NCI-H774 (cell line): ENCODE measurements at regions not wholly inside any gene's neighbourhood (a gene's known extent, or its start where the extent isn't known, plus 50 kb on each side); places are given as distances from the start of the nearest gene placed in this dataset.

Experiments
- DNase-seq: peaks from one replicate; lab custom pipeline; 2025; lab: John Stamatoyannopoulos, UW

DNA sequence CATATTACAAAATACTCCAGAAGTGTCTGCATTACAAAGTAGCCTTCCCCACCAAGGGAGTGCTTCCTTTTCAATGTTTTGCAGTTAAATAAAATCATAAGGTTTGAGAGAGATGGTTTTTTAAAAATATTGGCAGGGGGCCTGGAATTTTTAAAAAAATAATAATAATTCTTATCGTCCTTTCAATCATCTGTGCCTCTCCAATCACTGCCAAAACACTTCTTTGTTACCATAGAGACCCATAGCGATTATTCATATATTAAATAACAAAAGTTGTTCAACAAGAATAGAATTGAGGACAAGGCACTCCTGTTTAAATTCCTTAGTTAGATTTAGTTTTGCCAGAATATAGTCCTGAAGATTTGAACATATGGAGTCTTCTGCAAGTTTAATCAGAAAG, 203.1 kb downstream of the FAT4 start:
- DNase-seq: no peak

DNA sequence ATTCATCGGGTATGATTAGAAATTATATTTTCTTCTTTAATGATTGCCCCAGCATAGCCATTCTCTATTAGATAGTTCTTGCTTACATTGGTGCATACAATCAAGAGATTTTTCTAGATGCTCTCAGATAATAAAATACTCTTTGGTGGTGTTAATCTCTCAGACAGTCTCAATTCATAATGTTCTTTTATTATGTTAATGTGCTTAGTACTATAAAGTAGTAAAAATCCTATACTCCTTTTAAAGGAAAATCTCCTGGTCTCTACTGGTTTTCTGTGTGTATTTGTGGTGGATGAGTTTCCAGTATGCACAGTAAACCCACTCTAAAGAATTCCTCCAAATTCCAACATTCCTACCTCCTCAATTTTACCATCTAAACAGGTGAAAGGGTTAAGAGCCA, 203.5 kb downstream of the FAT4 start:
- DNase-seq: no peak

- no peak for DNase-seq
Measured at GRCh38 chr4:125519371-125520146, 204.8 kb downstream of the FAT4 start.

DNA sequence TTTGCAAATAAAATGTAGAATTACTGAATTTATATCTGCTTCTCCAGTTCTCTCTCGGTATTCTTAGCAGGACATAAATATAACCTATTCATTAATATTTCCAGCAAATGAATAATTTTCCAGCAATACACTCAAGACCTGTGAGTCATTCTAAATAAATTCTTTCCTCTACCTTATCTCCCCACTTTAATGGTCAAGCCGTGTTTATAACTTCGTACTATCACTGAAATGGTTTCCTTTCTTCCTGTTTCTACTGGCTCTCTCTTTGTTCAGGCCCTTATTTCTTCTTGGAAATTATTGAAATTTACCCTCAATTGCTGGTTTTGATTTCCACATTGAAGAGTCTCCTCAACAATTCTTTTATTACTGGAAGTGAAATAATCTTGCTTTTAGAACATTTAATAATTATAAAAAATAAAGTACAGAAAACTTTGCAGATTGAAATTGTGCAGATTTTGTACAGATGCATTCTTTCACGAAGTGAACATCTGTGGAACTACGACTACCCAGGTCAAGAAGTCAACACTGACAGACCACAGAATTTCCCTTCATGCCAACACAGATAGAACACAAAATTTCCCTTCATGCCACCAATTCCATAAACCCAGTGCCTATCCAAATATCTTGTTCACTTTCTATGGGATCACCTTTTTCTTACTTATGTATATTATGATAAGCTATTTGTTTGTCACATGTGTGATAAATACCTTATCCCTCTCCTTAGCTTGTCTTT, 205.7 kb downstream of the FAT4 start:
- DNase-seq: no peak

DNA sequence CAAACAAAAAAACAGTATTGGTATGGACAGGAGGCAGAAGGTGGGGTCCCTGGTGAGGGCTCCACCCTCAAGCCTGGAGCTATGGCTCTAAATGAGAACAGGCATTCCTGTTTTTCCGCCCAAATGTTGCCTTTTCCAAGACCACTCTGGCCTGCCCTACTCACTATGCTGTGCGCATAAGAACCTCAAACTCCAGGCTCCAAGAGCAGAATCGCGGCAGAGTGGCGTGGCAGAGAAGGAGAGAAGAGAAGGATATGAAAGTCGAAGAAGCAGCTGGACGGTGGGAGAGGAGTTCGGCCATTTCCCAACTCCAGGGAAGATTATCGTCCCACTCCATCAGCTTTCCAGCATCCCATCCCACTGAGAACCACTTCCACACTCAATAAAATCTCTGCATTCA, 207.8 kb downstream of the FAT4 start:
- DNase-seq: no peak

DNA sequence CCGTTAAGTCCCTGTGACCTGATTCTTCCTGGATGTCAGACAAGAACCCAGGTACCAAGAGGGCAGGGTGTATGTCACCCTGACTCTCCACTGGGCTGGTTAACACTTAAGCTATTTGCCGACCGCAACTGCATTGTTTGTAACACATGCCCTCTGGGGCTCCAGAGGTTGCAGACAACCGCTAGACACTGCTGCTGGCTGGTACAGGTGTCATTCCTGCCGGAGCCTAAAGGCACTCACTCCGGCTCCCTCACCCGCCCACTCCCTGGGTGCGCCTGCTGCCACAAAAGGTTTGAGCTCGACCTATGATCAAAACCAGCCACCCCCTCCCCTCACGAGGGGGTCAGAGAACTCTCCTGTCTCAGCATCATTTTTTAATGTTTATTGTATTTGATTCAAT, 208.2 kb downstream of the FAT4 start:
- no peak for DNase-seq

GRCh38 chr4:125526420-125526819, 211.7 kb downstream of the FAT4 start:
- DNase-seq: no peak

DNA sequence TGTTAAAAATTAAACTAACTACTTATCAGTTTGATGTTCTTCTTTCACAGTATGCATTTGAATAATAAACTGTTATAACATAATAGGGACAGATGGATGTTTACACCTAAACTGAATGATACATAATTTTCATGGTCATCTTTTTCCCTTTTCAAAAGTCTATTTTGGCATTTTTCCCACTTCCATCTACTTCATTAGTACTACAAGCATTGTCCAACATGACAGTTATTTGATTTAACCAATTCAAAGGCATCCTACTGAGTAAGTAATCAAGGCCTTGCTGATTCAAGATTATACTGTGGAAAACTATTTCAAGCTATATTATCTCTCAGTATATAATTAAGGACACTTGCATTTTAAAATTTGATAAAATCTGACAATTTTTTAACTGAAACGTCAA, 212.9 kb downstream of the FAT4 start:
- no peak for DNase-seq

DNA sequence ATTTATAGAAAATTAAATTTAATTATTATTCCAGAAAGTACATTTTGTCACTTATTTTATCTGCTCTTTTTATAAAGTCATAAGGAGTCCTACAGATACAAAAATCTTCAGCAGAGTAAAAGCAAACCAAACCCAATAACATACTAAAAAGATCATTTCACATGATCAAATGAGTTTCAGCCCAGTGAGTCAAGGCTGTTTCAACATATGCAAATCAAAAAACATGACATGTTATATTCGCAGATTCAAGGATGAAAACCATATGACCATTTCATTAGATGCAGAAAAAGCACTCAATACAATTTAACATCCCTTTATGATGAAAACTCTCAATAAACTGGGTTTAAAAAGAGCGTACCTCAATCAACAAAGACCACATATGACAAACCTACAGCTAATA, 214.3 kb downstream of the FAT4 start:
- DNase-seq: no peak

GRCh38 chr4:125538670-125539069, 223.9 kb downstream of the FAT4 start:
- DNase-seq: no peak

- DNase-seq: no peak
Measured at GRCh38 chr4:125539691-125540090, 224.9 kb downstream of the FAT4 start.

DNA sequence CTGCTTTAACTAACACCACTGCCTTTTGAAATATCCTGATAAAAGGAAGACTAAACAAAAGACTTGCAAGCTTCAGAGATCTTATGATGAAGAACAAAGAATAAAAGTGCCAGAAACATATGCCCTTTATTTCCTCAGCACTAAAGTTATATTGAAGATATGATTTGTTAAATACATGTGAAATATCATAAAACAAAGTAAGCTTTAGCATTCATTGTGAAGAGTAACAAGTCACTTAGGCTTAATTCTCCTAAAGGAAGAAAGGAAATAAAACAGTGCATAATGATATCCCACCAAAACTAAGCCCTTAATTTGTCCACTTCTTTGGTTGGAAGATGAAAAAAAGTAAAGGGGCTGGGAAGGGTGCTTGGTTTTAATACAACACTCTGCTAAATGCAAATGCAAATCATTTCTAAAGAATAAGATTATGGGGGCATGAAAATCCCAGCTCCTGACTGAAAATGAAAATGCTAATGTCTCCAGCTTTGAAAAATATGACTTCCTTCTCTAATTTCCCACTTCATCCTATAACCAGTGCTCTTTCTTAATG, 227.2 kb downstream of the FAT4 start:
- no peak for DNase-seq

DNA sequence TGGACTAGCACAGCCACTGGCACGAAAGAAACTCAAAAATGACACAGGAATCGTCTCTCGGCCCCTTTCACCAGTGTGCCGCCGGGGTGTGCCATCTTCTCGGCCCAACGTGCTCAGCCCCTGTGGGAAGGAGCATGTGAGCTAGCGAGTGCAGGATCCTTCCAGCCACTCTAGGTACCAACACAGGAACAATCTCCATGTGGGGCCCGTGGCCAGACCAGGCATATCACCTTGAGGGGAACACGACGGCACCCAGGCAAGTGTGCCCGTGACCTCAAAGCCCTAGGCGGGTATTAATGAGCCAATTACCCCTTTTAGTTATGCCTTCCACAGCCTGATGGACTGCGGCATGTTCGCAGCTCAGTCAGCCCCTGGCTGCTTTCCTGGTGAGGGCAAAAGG, 231.5 kb downstream of the FAT4 start:
- no peak for DNase-seq

DNA sequence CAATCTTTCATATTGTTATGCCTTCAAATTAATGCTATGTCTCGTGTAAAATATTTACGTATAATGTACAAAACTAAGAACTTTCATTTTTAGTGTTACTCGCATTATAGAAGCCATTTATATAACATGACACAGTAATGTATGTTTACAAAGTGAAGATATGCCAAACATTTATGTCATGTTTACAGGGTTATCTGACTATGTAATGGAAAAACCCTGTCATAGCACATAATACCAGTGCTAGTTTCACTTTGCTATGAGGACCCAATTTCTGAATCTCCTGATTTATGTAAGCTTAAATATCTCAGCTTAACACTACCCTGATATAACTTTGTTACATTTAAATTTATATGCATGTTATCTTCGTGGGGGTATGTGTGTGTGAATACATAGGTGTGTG, 233.1 kb downstream of the FAT4 start:
- DNase-seq: no peak

- DNase-seq: no peak
Measured at GRCh38 chr4:125550769-125551168, 236.0 kb downstream of the FAT4 start.

DNA sequence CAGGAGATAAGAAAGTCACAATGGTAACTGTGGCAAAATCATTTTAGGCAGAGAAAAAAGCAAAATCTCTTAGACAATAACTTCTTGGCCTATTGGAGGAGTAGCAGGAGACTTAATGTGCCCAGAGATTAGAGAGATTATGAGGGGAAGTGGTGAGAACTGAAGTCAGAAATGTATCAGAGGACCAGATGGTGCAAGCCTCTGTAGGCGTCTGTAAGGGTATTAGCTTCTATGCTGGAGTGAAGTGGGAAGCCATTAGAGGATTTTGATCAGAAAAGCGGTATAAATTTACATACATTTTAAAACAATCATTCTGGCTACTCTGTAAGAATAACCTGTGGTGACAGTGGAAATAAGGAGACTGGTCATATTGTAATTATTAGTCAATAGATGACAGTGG, 236.7 kb downstream of the FAT4 start:
- no peak for DNase-seq

DNA sequence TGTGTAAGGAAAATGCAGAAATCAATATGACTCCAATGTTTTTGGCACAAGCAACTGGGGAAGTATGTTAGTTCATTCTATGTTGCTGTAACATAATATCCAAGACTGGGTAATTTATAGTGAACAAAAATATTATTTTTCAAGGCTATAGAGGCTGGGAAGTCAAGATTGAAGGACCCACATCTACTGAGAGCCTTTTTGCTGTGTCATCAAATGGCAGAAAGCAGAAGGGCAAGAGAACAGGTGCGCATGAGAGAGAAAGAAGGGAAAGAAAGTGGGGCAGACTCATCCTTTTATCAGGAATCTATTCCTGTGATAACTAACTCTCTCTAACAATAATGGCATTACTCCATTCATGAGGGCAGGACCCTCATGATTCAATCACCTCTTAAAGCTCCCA, 237.2 kb downstream of the FAT4 start:
- no peak for DNase-seq

DNA sequence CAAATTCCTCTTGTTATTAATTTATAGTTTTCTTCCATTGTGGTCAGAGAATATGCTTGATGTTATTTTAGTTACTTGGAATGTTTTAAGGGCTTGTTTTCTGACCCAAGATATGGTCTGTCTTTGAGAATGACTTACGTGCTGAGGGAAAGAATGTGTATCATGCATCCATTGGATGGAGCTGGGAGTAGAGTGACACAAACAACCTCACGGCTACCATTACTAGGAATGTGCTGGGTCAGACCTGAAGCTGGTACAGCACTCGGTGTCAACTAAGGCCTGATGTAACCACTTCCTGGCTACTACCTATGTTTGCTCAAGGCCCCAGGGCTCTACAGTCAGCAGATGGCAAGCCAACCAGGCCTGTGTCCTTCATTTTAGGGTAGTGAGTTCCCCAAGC, 257.8 kb downstream of the FAT4 start:
- no peak for DNase-seq

- DNase-seq: no peak
Measured at GRCh38 chr4:125573368-125573767, 258.6 kb downstream of the FAT4 start.

DNA sequence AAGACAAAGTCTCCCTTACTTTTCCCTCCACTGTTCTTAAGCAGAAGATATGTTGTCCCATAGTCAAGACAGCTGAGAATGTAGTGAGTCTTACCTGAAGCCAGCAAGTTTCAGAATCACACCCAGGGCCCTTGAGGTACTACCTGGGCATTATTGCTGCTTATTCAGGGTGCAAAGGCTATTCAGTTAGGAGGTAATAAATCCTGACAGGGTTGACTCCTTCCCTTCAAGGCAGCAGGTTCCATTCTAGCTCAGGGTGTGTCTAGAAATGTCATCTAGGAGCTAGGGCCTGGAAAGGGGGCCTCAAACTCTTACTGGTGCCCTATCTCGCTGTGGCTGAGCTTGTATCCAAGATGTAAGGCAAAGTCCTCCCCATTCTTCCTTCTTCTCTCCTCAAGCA, 259.0 kb downstream of the FAT4 start:
- DNase-seq: no peak

DNA sequence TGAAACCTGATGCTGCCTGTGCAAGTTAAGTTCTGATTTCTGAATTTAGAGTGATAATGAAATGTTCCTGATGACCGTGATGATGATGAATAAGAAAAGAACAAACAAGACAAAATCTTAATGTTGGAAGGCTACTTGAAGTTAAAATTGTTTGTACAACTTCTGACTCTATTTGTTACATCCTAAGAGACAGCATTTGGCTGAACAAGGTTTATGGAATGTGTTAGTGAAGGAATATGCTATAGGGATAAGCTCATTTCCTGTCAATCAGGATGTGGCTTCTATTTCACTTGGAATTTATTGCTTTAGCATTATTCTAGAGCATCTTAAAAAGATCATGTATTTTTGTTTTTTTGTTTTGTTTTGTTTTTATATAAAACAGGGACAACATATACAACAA, 267.5 kb downstream of the FAT4 start:
- no peak for DNase-seq

- no peak for DNase-seq
Measured at GRCh38 chr4:125590158-125590557, 275.4 kb downstream of the FAT4 start.

DNA sequence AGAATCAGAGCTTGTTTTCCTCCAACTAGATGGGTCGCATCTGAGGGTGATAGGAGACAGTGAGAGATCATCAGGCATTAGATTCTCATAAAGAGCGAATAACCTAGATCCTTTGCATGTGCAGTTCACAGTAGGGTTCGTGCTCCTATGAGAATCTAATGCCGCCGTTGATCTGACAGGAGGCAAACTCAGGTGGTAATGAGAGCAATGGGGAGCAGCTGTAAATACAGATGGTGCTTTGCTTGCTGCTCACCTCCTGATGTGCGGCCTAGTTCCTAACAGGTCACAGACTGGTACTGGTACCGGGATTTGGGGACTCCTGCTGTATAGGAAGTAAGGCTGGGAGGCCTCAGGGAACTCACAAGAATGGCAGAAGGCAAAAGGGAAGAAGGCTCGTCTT, 276.5 kb downstream of the FAT4 start:
- DNase-seq: no peak
